ENCODE measurements at regions not wholly inside any gene's neighbourhood (a gene's known extent, or its start where the extent isn't known, plus 50 kb on each side); places are given as distances from the start of the nearest gene placed in this dataset.

DNA sequence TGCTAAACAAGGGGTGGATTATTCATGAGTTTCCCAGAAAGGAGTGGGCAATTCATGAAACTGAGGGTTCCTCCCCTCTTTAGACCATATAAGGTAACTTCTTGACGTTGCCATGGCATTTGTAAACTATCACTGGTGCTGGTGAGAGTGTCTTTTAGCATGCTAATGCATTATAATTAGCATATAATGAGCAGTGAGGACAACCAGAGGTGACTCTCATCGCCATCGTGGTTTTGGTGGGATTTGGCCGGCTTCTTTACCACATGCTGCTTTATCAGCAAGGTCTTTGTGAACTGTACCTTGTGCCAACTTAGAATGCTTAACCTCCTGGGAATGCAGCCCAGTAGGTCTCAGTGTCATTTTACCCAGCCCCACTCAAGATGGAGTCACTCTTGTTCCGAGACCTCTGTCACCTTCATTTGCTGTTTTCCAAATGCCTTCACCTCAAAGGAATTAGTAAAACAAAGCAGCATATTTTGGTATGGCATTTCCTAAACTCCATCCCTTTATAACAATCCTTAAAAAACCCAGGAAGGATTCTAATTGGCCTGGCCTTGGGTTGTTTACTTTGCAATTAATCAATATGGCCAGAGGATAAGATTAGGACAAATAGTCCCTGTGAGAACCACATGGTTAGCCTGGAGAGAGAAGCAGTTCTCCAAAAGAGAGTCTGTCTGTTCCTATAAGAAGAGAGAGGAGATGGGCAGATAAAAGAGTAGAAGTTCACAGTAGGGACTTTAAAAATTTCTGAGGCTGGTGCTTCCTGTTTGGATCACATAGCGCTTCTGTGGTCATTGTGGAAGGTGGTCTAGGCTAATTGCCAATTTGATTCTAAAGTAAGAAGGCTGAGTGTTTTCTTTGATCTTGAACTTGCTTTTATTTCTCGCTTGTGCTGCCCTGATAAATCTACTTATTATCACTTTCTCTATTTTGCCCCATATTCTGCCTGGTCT lies 155.2 kb upstream of the EOMES start:
- H3K9me3 ChIP-seq (ENCODE audit: control insufficient read depth in 4 of 4, low read length in 3 of 4) = no peaks in the 10 kb centered on the region
- H3K9ac ChIP-seq (ENCODE audit: low read depth in 1 of 2, low read length in 2 of 2) = no peak overlapping the region
- no peak overlapping the region for H3K27ac ChIP-seq (ENCODE audit: low read depth in 1 of 2, low read length in 2 of 2)
- H3K4me3 ChIP-seq (ENCODE audit: low read depth in 1 of 3, low read length in 3 of 3) = no peak overlapping the region
- H3K36me3 ChIP-seq (ENCODE audit: control insufficient read depth in 4 of 4, insufficient read depth in 3 of 4, low read depth in 1 of 4, low read length in 3 of 4) = no peaks in the 10 kb centered on the region
- no peak for DNase-seq (ENCODE audit: low spot score)
- TF ChIP-seq RXRA (IDR thresholded peaks at IDR 0.05) (no peak), FOXA2 (IDR thresholded peaks at IDR 0.05) (peak; percentile 31), GABPA (IDR thresholded peaks at IDR 0.05 in 1 of 2, conservative IDR thresholded peaks at IDR 0.05 in 1 of 2) (no peak), JUND (IDR thresholded peaks at IDR 0.05) (no peak), HNF4A (conservative IDR thresholded peaks at IDR 0.05) (peak in 1 of 2 donors; percentile 8)
- TF ChIP-seq, protein P1, sequence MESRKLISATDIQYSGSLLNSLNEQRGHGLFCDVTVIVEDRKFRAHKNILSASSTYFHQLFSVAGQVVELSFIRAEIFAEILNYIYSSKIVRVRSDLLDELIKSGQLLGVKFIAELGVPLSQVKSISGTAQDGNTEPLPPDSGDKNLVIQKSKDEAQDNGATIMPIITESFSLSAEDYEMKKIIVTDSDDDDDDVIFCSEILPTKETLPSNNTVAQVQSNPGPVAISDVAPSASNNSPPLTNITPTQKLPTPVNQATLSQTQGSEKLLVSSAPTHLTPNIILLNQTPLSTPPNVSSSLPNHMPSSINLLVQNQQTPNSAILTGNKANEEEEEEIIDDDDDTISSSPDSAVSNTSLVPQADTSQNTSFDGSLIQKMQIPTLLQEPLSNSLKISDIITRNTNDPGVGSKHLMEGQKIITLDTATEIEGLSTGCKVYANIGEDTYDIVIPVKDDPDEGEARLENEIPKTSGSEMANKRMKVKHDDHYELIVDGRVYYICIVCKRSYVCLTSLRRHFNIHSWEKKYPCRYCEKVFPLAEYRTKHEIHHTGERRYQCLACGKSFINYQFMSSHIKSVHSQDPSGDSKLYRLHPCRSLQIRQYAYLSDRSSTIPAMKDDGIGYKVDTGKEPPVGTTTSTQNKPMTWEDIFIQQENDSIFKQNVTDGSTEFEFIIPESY (IDR thresholded peaks at IDR 0.05) = no peak
- TF ChIP-seq, protein P2, sequence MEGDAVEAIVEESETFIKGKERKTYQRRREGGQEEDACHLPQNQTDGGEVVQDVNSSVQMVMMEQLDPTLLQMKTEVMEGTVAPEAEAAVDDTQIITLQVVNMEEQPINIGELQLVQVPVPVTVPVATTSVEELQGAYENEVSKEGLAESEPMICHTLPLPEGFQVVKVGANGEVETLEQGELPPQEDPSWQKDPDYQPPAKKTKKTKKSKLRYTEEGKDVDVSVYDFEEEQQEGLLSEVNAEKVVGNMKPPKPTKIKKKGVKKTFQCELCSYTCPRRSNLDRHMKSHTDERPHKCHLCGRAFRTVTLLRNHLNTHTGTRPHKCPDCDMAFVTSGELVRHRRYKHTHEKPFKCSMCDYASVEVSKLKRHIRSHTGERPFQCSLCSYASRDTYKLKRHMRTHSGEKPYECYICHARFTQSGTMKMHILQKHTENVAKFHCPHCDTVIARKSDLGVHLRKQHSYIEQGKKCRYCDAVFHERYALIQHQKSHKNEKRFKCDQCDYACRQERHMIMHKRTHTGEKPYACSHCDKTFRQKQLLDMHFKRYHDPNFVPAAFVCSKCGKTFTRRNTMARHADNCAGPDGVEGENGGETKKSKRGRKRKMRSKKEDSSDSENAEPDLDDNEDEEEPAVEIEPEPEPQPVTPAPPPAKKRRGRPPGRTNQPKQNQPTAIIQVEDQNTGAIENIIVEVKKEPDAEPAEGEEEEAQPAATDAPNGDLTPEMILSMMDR (IDR thresholded peaks at IDR 0.05; ENCODE audit: low read depth, low read length, missing input control) = no peak
- H3K4me1 ChIP-seq (ENCODE audit: control insufficient read depth in 4 of 4, insufficient read depth in 4 of 4, low read length in 3 of 4) = peaks cover 0 to 4% (median 0%) of the 10 kb centered on the region in 4 donors
- no peaks in the 10 kb centered on the region for H3K27me3 ChIP-seq (ENCODE audit: control insufficient read depth in 4 of 4, insufficient read depth in 4 of 4, low read length in 3 of 4)
- WGBS = 51% methylated on average over 7 of the region's 7 CpGs

- TF ChIP-seq RXRA (IDR thresholded peaks at IDR 0.05) (no peak), EGR1 (IDR thresholded peaks at IDR 0.05; ENCODE audit: low read depth in 2 of 2) (no peak), HNF4A (conservative IDR thresholded peaks at IDR 0.05) (no peak), RAD21 (IDR thresholded peaks at IDR 0.05) (no peak), FOXA1 (IDR thresholded peaks at IDR 0.05) (no peak), SP1 (IDR thresholded peaks at IDR 0.05) (no peak), GABPA (IDR thresholded peaks at IDR 0.05 in 1 of 2, conservative IDR thresholded peaks at IDR 0.05 in 1 of 2) (no peak), JUND (IDR thresholded peaks at IDR 0.05) (no peak)
- TF ChIP-seq, protein P1 (IDR thresholded peaks at IDR 0.05) = no peak
- no peaks in the 10 kb centered on the region for H3K27me3 ChIP-seq (ENCODE audit: control insufficient read depth in 4 of 4, insufficient read depth in 4 of 4, low read length in 3 of 4)
- H3K9me3 ChIP-seq (ENCODE audit: control insufficient read depth in 4 of 4, low read length in 3 of 4) = no peaks in the 10 kb centered on the region
- no peak for DNase-seq (ENCODE audit: low spot score)
- H3K27ac ChIP-seq (ENCODE audit: low read depth in 1 of 2, low read length in 2 of 2) = no peak overlapping the region
- peaks cover 0 to 4% (median 0%) of the 10 kb centered on the region in 4 donors for H3K4me1 ChIP-seq (ENCODE audit: control insufficient read depth in 4 of 4, insufficient read depth in 4 of 4, low read length in 3 of 4)
- no peak overlapping the region for H3K4me3 ChIP-seq (ENCODE audit: low read depth in 1 of 3, low read length in 3 of 3)
- WGBS = 84% methylated on average over 1 of the region's 1 CpG
- H3K36me3 ChIP-seq (ENCODE audit: control insufficient read depth in 4 of 4, insufficient read depth in 3 of 4, low read depth in 1 of 4, low read length in 3 of 4) = no peaks in the 10 kb centered on the region
- no peak overlapping the region for H3K9ac ChIP-seq (ENCODE audit: low read depth in 1 of 2, low read length in 2 of 2)
Measured at GRCh38 chr3:27878014-27878383, 155.9 kb upstream of the EOMES start.
